SK-N-SH (cell line): ENCODE measurements at regions not wholly inside any gene's neighbourhood (a gene's known extent, or its start where the extent isn't known, plus 50 kb on each side); places are given as distances from the start of the nearest gene placed in this dataset.
"Not testable (repeated sequence)": the region's sequence is repeated elsewhere in the genome, so short reads cannot be mapped to it uniquely, and the experiment has no call there.

Experiments used
- CTCF ChIA-PET: fragments of 300-600, 350-600 bp; formaldehyde crosslinking; extraction: SDS; loops from one replicate; lab custom pipeline; 2021; lab: Yijun Ruan, JAX
- POLR2A ChIA-PET: fragments of 350-600 bp; sonication (Branson Sonifier 250); formaldehyde crosslinking; extraction: SDS; loops from one replicate; lab custom pipeline; 2020; ENCODE audit warnings: antibody characterized with exemption, inconsistent platforms; lab: Yijun Ruan, JAX
- DNase-seq: peaks from one replicate; pipeline ENCODE4 v3.0.0; 2012
- H2AFZ ChIP-seq: fragments of 200-600 bp; sonication (generic); 2 replicates; pipeline ENCODE4 v1.8.1; 2016; ENCODE audit warnings: antibody characterized with exemption, mild to moderate bottlenecking, low read depth
- H3F3A ChIP-seq: fragments of 200-600 bp; sonication (generic); replicated peaks from 2 replicates; pipeline ENCODE3; 2016; ENCODE audit warnings: antibody characterized with exemption, mild to moderate bottlenecking; ENCODE audit not compliant: insufficient read depth
- H3K27ac ChIP-seq, 2 experiments: fragments of 200-500 bp in 1 of 2; fragments of 200-600 bp in 1 of 2; sonication (Bioruptor generic) in 1 of 2; sonication (generic), shearing (Covaris generic) in 1 of 2; 2 replicates each; pipeline versions ENCODE4 v1.5.1 to v1.6.1; 2014 to 2016; ENCODE audit warnings: low read depth in 2 of 2, inconsistent platforms in 1 of 2, low read length in 1 of 2, mild to moderate bottlenecking in 1 of 2, mixed read lengths in 1 of 2
- H3K27me3 ChIP-seq: fragments of 200-600 bp; sonication (generic), shearing (Covaris generic); 2 replicates; pipeline ENCODE4 v1.6.1; 2016; ENCODE audit warnings: mixed run types; ENCODE audit not compliant: insufficient read depth
- H3K36me3 ChIP-seq, 2 experiments: fragments of 200-500 bp in 1 of 2; fragments of 200-600 bp in 1 of 2; sonication (Bioruptor generic) in 1 of 2; sonication (generic) in 1 of 2; replicated peaks in 1 of 2; 2 replicates each; pipeline versions ENCODE3 to v1.5.1; 2014 to 2016; ENCODE audit warnings: low read length in 1 of 2, mild to moderate bottlenecking in 1 of 2; ENCODE audit not compliant: insufficient read depth in 2 of 2, control insufficient read depth in 1 of 2
- H3K4me1 ChIP-seq, 2 experiments: fragments of 200-500 bp in 1 of 2; fragments of 200-600 bp in 1 of 2; sonication (Bioruptor generic) in 1 of 2; sonication (generic), shearing (Covaris generic) in 1 of 2; 2 replicates each; pipeline versions ENCODE4 v1.5.1 to v1.6.1; 2014 to 2016; ENCODE audit warnings: low read depth in 1 of 2, low read length in 1 of 2, mixed run types in 1 of 2; ENCODE audit not compliant: insufficient read depth in 2 of 2, control insufficient read depth in 1 of 2
- H3K4me2 ChIP-seq: fragments of 200-600 bp; sonication (generic), shearing (Covaris generic); 2 replicates; pipeline ENCODE4 v1.6.1; 2017; ENCODE audit warnings: mixed run types
- H3K4me3 ChIP-seq, 2 experiments: fragments of 200-500 bp in 1 of 2; fragments of 200-600 bp in 1 of 2; sonication (Bioruptor generic) in 1 of 2; sonication (generic), shearing (Covaris generic) in 1 of 2; 2 replicates each; pipeline versions ENCODE4 v1.5.1 to v1.8.1; 2014 to 2016; ENCODE audit warnings: low read depth in 2 of 2, inconsistent platforms in 1 of 2, low read length in 1 of 2, mild to moderate bottlenecking in 1 of 2, mixed read lengths in 1 of 2, moderate library complexity in 1 of 2
- H3K79me2 ChIP-seq: fragments of 200-600 bp; sonication (generic); 2 replicates; pipeline ENCODE4 v1.8.1; 2017; ENCODE audit warnings: mild to moderate bottlenecking; ENCODE audit not compliant: insufficient read depth
- H3K9ac ChIP-seq: fragments of 200-600 bp; sonication (generic); 2 replicates; pipeline ENCODE4 v1.6.1; 2017; ENCODE audit warnings: mixed run types
- H3K9me2 ChIP-seq: fragments of 200-600 bp; sonication (generic); 2 replicates; pipeline ENCODE4 v1.6.1; 2017; ENCODE audit warnings: mixed run types
- H3K9me3 ChIP-seq: fragments of 200-600 bp; sonication (generic); 2 replicates; pipeline ENCODE4 v1.6.1; 2017; ENCODE audit warnings: mixed run types, mild to moderate bottlenecking, moderate library complexity
- H4K20me1 ChIP-seq: fragments of 200-600 bp; sonication (generic); 2 replicates; pipeline ENCODE4 v1.6.1; 2017; ENCODE audit warnings: mild to moderate bottlenecking, mixed run types; ENCODE audit not compliant: insufficient read depth
- CHD2 ChIP-seq: fragments of 150-350 bp; IDR thresholded peaks from 2 replicates; pipeline ENCODE4 v1.6.1; 2018; ENCODE audit warnings: low read length; ENCODE audit not compliant: partially characterized antibody
- ELF1 ChIP-seq: IDR thresholded peaks from 2 replicates; pipeline ENCODE4 v1.4.0; 2012
- EP300 ChIP-seq, 2 experiments: IDR thresholded peaks; 2 replicates each; pipeline versions ENCODE4 v1.4.0 to v1.6.1; 2012; ENCODE audit warnings: borderline replicate concordance in 1 of 2, low read depth in 1 of 2, low read length in 1 of 2
- EZH2phosphoT487 ChIP-seq: fragments of 200-600 bp; sonication (generic); IDR thresholded peaks from 2 replicates; pipeline ENCODE4 v1.6.1; 2017; ENCODE audit warnings: low read depth, mixed run types, mild to moderate bottlenecking, antibody characterized with exemption, moderate library complexity, borderline replicate concordance
- FOXJ3 ChIP-seq: sonication (generic); formaldehyde crosslinking; IDR thresholded peaks from 2 replicates; pipeline ENCODE4 v1.5.1; 2020; ENCODE audit warnings: mild to moderate bottlenecking, missing genetic modification reagents
- GATA2 ChIP-seq: sonication (generic); formaldehyde crosslinking; IDR thresholded peaks from 2 replicates; pipeline ENCODE4 v1.5.0; 2020; ENCODE audit warnings: mild to moderate bottlenecking, missing genetic modification reagents
- MXI1 ChIP-seq: IDR thresholded peaks from 2 replicates; pipeline ENCODE4 v1.6.1; 2012; ENCODE audit warnings: mild to moderate bottlenecking, low read depth, low read length, improper control_type of control experiment
- SIN3A ChIP-seq: IDR thresholded peaks from 2 replicates; pipeline ENCODE4 v1.6.1; 2012; ENCODE audit warnings: low read depth, mild to moderate bottlenecking, low read length, moderate library complexity, borderline replicate concordance
- TAF1 ChIP-seq: IDR thresholded peaks from 2 replicates; pipeline ENCODE4 v1.6.1; 2012; ENCODE audit warnings: low read depth, mild to moderate bottlenecking, low read length, moderate library complexity, borderline replicate concordance
- TCF12 ChIP-seq: IDR thresholded peaks from 2 replicates; pipeline ENCODE4 v1.4.0; 2012
- TEAD4 ChIP-seq: IDR thresholded peaks from 2 replicates; pipeline ENCODE4 v1.4.0; 2012; ENCODE audit warnings: mild to moderate bottlenecking, borderline replicate concordance; ENCODE audit not compliant: insufficient read depth
- YY1 ChIP-seq: IDR thresholded peaks from 2 replicates; pipeline ENCODE4 v1.4.0; 2012; ENCODE audit warnings: low read depth, mild to moderate bottlenecking
- WGBS: methylation state at CpG from one replicate; pipeline ENCODE4 v1.1.6; 2017; ENCODE audit warnings: low lambda C conversion rate; 5-methylcytosine and 5-hydroxymethylcytosine counted together
- TF ChIP-seq, protein P1 (sequence below): fragments of 200-600 bp; sonication (generic); IDR thresholded peaks from 2 replicates; pipeline ENCODE4 v1.6.1; 2017; ENCODE audit warnings: antibody characterized with exemption, mild to moderate bottlenecking, moderate library complexity
- TF ChIP-seq, protein P2 (sequence below): IDR thresholded peaks from 2 replicates; pipeline ENCODE4; 2012
- TF ChIP-seq, protein P3 (sequence below): fragments of 150-350 bp; IDR thresholded peaks from 2 replicates; pipeline ENCODE4 v1.6.1; 2016; ENCODE audit warnings: mild to moderate bottlenecking, low read depth, low read length
- TF ChIP-seq, protein P4 (sequence below): IDR thresholded peaks from 2 replicates; pipeline ENCODE4 v1.4.0; 2012; ENCODE audit warnings: low read depth, borderline replicate concordance
- TF ChIP-seq, protein P5 (sequence below): IDR thresholded peaks from 2 replicates; pipeline ENCODE4 v1.4.0; 2012; ENCODE audit warnings: low read depth, borderline replicate concordance

DNA sequence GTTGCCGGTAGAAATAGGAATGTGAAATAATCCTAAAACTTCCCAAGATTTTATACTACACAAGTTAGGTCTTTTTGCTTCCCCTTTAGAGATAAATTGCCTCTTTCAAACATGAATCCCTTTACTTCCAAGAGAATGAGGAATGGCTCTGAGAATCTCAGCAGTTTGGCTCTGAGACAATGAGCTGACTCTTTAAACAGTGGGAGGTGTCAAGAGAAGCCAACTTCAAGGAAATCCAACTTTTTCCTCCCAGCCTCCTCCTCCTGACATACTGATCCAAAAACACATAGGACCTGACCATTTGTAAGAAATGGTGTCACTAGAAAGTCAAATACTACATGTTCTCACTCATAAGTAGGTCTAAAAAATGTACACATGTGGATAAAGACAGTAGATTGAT lies 154.2 kb downstream of the ALDH8A1 start (continued):
- no peak for TF ChIP-seq FOXJ3 (CRISPR knock-in tag)
- TF ChIP-seq, all 33 proteins: peak for 0

DNA sequence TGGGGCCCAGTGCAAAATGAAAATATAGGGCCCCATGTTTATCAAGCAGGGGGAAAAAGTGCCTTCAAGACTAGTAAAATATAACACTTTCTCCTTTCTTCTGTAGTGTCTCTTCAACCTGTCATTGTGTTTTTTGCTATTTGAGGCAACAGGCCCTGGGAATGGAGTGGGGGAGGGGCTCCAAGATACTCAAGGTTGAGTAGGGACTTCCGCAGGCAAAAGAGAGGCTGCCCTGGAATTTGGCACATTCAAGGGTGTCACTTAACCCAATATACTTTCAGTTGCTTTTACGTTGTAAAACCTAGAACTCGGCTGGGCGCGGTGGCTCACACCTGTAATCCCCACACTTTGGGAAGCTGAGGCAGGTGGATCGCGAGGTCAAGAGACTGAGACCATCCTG lies 154.9 kb downstream of the ALDH8A1 start:
- no peaks in the 10 kb centered on the region for H4K20me1 ChIP-seq
- H3K79me2 ChIP-seq: no peaks in the 10 kb centered on the region
- TF ChIP-seq, protein P1, sequence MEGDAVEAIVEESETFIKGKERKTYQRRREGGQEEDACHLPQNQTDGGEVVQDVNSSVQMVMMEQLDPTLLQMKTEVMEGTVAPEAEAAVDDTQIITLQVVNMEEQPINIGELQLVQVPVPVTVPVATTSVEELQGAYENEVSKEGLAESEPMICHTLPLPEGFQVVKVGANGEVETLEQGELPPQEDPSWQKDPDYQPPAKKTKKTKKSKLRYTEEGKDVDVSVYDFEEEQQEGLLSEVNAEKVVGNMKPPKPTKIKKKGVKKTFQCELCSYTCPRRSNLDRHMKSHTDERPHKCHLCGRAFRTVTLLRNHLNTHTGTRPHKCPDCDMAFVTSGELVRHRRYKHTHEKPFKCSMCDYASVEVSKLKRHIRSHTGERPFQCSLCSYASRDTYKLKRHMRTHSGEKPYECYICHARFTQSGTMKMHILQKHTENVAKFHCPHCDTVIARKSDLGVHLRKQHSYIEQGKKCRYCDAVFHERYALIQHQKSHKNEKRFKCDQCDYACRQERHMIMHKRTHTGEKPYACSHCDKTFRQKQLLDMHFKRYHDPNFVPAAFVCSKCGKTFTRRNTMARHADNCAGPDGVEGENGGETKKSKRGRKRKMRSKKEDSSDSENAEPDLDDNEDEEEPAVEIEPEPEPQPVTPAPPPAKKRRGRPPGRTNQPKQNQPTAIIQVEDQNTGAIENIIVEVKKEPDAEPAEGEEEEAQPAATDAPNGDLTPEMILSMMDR: no peak
- TF ChIP-seq TAF1: no peak
- no peak for TF ChIP-seq ELF1
- no peak for TF ChIP-seq EZH2phosphoT487
- no peak for TF ChIP-seq TCF12
- TF ChIP-seq, protein P2, sequence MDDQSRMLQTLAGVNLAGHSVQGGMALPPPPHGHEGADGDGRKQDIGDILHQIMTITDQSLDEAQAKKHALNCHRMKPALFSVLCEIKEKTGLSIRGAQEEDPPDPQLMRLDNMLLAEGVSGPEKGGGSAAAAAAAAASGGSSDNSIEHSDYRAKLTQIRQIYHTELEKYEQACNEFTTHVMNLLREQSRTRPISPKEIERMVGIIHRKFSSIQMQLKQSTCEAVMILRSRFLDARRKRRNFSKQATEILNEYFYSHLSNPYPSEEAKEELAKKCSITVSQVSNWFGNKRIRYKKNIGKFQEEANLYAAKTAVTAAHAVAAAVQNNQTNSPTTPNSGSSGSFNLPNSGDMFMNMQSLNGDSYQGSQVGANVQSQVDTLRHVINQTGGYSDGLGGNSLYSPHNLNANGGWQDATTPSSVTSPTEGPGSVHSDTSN: no peak
- no peak for TF ChIP-seq FOXJ3 (CRISPR knock-in tag)
- TF ChIP-seq YY1: no peak
- TF ChIP-seq, protein P3, sequence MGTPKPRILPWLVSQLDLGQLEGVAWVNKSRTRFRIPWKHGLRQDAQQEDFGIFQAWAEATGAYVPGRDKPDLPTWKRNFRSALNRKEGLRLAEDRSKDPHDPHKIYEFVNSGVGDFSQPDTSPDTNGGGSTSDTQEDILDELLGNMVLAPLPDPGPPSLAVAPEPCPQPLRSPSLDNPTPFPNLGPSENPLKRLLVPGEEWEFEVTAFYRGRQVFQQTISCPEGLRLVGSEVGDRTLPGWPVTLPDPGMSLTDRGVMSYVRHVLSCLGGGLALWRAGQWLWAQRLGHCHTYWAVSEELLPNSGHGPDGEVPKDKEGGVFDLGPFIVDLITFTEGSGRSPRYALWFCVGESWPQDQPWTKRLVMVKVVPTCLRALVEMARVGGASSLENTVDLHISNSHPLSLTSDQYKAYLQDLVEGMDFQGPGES: no peak
- TF ChIP-seq, protein P4, sequence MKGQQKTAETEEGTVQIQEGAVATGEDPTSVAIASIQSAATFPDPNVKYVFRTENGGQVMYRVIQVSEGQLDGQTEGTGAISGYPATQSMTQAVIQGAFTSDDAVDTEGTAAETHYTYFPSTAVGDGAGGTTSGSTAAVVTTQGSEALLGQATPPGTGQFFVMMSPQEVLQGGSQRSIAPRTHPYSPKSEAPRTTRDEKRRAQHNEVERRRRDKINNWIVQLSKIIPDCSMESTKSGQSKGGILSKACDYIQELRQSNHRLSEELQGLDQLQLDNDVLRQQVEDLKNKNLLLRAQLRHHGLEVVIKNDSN: no peak
- TF ChIP-seq CHD2: no peak
- TF ChIP-seq MXI1: no peak
- TF ChIP-seq, protein P5, sequence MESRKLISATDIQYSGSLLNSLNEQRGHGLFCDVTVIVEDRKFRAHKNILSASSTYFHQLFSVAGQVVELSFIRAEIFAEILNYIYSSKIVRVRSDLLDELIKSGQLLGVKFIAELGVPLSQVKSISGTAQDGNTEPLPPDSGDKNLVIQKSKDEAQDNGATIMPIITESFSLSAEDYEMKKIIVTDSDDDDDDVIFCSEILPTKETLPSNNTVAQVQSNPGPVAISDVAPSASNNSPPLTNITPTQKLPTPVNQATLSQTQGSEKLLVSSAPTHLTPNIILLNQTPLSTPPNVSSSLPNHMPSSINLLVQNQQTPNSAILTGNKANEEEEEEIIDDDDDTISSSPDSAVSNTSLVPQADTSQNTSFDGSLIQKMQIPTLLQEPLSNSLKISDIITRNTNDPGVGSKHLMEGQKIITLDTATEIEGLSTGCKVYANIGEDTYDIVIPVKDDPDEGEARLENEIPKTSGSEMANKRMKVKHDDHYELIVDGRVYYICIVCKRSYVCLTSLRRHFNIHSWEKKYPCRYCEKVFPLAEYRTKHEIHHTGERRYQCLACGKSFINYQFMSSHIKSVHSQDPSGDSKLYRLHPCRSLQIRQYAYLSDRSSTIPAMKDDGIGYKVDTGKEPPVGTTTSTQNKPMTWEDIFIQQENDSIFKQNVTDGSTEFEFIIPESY: no peak
- no peak for TF ChIP-seq TEAD4
- no peak for TF ChIP-seq GATA2 (CRISPR knock-in tag)
- no peak for TF ChIP-seq EP300 (IDR thresholded peaks at IDR 0.05; ENCODE audit: borderline replicate concordance in 1 of 2, low read depth in 1 of 2, low read length in 1 of 2)
- no peak for TF ChIP-seq SIN3A
- DNase-seq: no peak
- 95% methylated on average over 7 of the region's 7 CpGs for WGBS
- H2AFZ ChIP-seq: no peak overlapping the region
- H3K4me1 ChIP-seq: no peaks in the 10 kb centered on the region; a peak in 1 of 4 replicates
- H3K9ac ChIP-seq: no peak overlapping the region
- H3K9me2 ChIP-seq: no peaks in the 10 kb centered on the region
- peaks cover 7% of the 10 kb centered on the region; the same call in 1 of the 2 replicates for H3K9me3 ChIP-seq
- no peaks in the 10 kb centered on the region for H3K36me3 ChIP-seq
- CTCF ChIA-PET: no interaction called here
- no peak overlapping the region for H3K27ac ChIP-seq
- no peak overlapping the region for H3K4me2 ChIP-seq
- H3K4me3 ChIP-seq: no peak overlapping the region
- no peaks in the 10 kb centered on the region for H3K27me3 ChIP-seq
- POLR2A ChIA-PET: no interaction called here
- no peaks in the 10 kb centered on the region for H3F3A ChIP-seq

DNA sequence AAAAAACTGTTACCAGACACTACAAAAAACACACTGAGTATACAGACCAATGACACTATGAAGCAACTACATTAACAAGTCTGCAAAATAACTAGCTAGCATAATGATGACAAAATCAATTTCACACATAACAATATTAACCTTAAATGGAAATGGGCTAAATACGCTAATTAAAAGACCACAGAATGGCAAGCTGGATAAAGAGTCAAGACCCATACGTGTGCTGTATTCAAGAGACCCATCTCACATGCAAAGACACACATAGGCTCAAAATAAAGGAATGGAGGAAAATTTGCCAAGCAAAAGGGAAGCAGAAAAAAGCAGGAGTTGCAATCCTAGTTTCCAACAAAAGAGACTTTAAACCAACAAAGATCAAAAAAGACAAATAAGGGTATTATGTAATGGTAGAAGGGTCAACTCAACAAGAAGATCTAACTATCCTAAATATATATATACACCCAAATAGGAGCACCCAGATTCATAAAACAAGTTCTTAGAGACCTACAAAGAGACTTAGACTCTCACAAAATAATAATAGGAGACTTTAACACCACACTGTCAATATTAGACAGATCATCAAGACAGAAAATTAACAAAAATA lies 158.6 kb downstream of the ALDH8A1 start:
- H3K27ac ChIP-seq, H3K4me3 ChIP-seq, H3K27me3 ChIP-seq, H3K4me2 ChIP-seq, H3K9me3 ChIP-seq, H2AFZ ChIP-seq, H3K4me1 ChIP-seq, H4K20me1 ChIP-seq, POLR2A ChIA-PET, H3K36me3 ChIP-seq, H3K9me2 ChIP-seq, H3K9ac ChIP-seq, CTCF ChIA-PET, H3K79me2 ChIP-seq, H3F3A ChIP-seq, DNase-seq: not testable (repeated sequence)
- 81% methylated on average over 2 of the region's 2 CpGs for WGBS
